Tibial artery (tissue), 4 donors: ENCODE measurements at regions not wholly inside any gene's neighbourhood (a gene's known extent, or its start where the extent isn't known, plus 50 kb on each side); places are given as distances from the start of the nearest gene placed in this dataset.

Experiments
- DNase-seq, 2 donors: peaks; one replicate each; pipeline ENCODE4 v3.0.0-alpha.2; 2019
- H3K27ac ChIP-seq, 2 donors: fragments of 200-600 bp; sonication (generic) in 1 of 2; 1 replicate in 1 of 2; 2 replicates in 1 of 2; pipeline ENCODE4 v1.5.1; 2018 to 2019; ENCODE audit warnings: mild to moderate bottlenecking in 1 of 2
- H3K27me3 ChIP-seq, 2 donors: fragments of 200-600 bp; sonication (generic) in 1 of 2; one replicate each; pipeline versions ENCODE4 v1.5.1 to v1.6.0; 2016 to 2019
- H3K36me3 ChIP-seq, 3 donors: fragments of 200-600 bp; sonication (generic) in 2 of 3; one replicate each; pipeline ENCODE4 v1.5.1; 2016 to 2019; ENCODE audit warnings: mild to moderate bottlenecking in 2 of 3
- H3K4me1 ChIP-seq, 4 donors: fragments of 200-600 bp; sonication (generic) in 2 of 4; 1 replicate in 3 of 4; 2 replicates in 1 of 4; pipeline ENCODE4 v1.5.1; 2016 to 2019
- H3K4me3 ChIP-seq, 2 donors: fragments of 200-600 bp; sonication (generic) in 1 of 2; 1 replicate in 1 of 2; 2 replicates in 1 of 2; pipeline ENCODE4 v1.5.1; 2018 to 2019; ENCODE audit warnings: mild to moderate bottlenecking in 2 of 2
- H3K9me3 ChIP-seq, 3 donors: fragments of 200-600 bp; sonication (generic) in 1 of 3; one replicate each; pipeline ENCODE4 v1.5.1; 2016 to 2019
- CTCF ChIP-seq, 2 experiments: fragments of 200-600 bp in 1 of 2; fragments of 450-650 bp in 1 of 2; IDR thresholded peaks; one replicate each; pipeline ENCODE4 v1.5.1; 2017 to 2019; ENCODE audit warnings: antibody characterized with exemption in 2 of 2, mild to moderate bottlenecking in 1 of 2, moderate library complexity in 1 of 2
- intact Hi-C: fragments of 100-400 bp; cut with DNase I; formaldehyde crosslinking; loops from one replicate; pipeline ENCODE4 v1.15.0; 2023; ENCODE audit warnings: low total_unique reads

GRCh38 chr3:145620002-145620401 lies 541.0 kb downstream of the PLOD2 start:
- Histone ChIP-seq H3K27me3 (no peaks in the 10 kb centered on the region), H3K4me3 (no peak overlapping the region), H3K4me1 (no peaks in the 10 kb centered on the region), H3K9me3 (no peaks in the 10 kb centered on the region), H3K27ac (no peak overlapping the region), H3K36me3 (no peaks in the 10 kb centered on the region)
- DNase-seq: no peak
- intact Hi-C loops: no loop called here
- no peak for TF ChIP-seq CTCF (IDR thresholded peaks at IDR 0.05)

GRCh38 chr3:145620486-145620885 lies 540.5 kb downstream of the PLOD2 start:
- no peaks in the 10 kb centered on the region for H3K27me3 ChIP-seq
- H3K4me1 ChIP-seq: no peaks in the 10 kb centered on the region
- no peaks in the 10 kb centered on the region for H3K36me3 ChIP-seq
- H3K4me3 ChIP-seq: no peak overlapping the region
- no peak for TF ChIP-seq CTCF (IDR thresholded peaks at IDR 0.05)
- intact Hi-C loops: no loop called here
- no peak for DNase-seq
- H3K27ac ChIP-seq: no peak overlapping the region
- no peaks in the 10 kb centered on the region for H3K9me3 ChIP-seq

GRCh38 chr3:145623349-145623748 lies 537.6 kb downstream of the PLOD2 start:
- Histone ChIP-seq H3K9me3 (no peaks in the 10 kb centered on the region), H3K4me3 (no peak overlapping the region), H3K36me3 (no peaks in the 10 kb centered on the region), H3K27ac (no peak overlapping the region), H3K27me3 (no peaks in the 10 kb centered on the region), H3K4me1 (no peaks in the 10 kb centered on the region)
- DNase-seq: no peak
- no peak for TF ChIP-seq CTCF (IDR thresholded peaks at IDR 0.05)
- intact Hi-C loops: no loop called here

- Histone ChIP-seq H3K27ac (no peak overlapping the region), H3K4me1 (no peaks in the 10 kb centered on the region), H3K4me3 (no peak overlapping the region), H3K9me3 (peaks cover 0 to 13% (median 8%) of the 10 kb centered on the region in 3 donors), H3K27me3 (no peaks in the 10 kb centered on the region), H3K36me3 (no peaks in the 10 kb centered on the region)
- no peak for TF ChIP-seq CTCF (IDR thresholded peaks at IDR 0.05)
- intact Hi-C loops: no loop called here
- no peak for DNase-seq
These were observed 532.8 kb downstream of the PLOD2 start for GRCh38 chr3:145628211-145628610.

- Histone ChIP-seq H3K27me3 (no peaks in the 10 kb centered on the region), H3K9me3 (peaks cover 0 to 2% (median 0%) of the 10 kb centered on the region in 3 donors), H3K27ac (no peak overlapping the region), H3K36me3 (no peaks in the 10 kb centered on the region), H3K4me3 (no peak overlapping the region), H3K4me1 (no peaks in the 10 kb centered on the region)
- no peak for TF ChIP-seq CTCF (IDR thresholded peaks at IDR 0.05)
- intact Hi-C loops: no loop called here
- no peak for DNase-seq
These were observed 523.9 kb downstream of the PLOD2 start for GRCh38 chr3:145637105-145637504.

GRCh38 chr3:145639003-145639606 lies 521.9 kb downstream of the PLOD2 start:
- no peak for DNase-seq
- Histone ChIP-seq H3K9me3 (no peaks in the 10 kb centered on the region), H3K27ac (no peak overlapping the region), H3K4me3 (no peak overlapping the region), H3K27me3 (no peaks in the 10 kb centered on the region), H3K4me1 (no peaks in the 10 kb centered on the region), H3K36me3 (no peaks in the 10 kb centered on the region)
- no peak for TF ChIP-seq CTCF (IDR thresholded peaks at IDR 0.05)
- intact Hi-C loops: no loop called here
